Fibroblast of lung (primary cell): ENCODE measurements at regions not wholly inside any gene's neighbourhood (a gene's known extent, or its start where the extent isn't known, plus 50 kb on each side); places are given as distances from the start of the nearest gene placed in this dataset.

Source experiments
- DNase-seq, 2 donors: peaks; one replicate each; pipeline versions ENCODE4 v3.0.0 to v3.0.0-alpha.2; 2010; ENCODE audit warnings: low read depth in 2 of 2
- H2AFZ ChIP-seq: 2 replicates; pipeline ENCODE4 v1.5.1; 2012; ENCODE audit warnings: low read length, control low read depth, inconsistent platforms
- H3K27ac ChIP-seq: 2 replicates; pipeline ENCODE4 v1.5.1; 2011; ENCODE audit warnings: low read length, control low read depth; ENCODE audit not compliant: insufficient read depth
- H3K27me3 ChIP-seq: 2 replicates; pipeline ENCODE4 v1.5.1; 2011; ENCODE audit warnings: mild to moderate bottlenecking, low read length; ENCODE audit not compliant: control insufficient read depth, insufficient read depth
- H3K36me3 ChIP-seq: 2 replicates; pipeline ENCODE4 v1.5.1; 2011; ENCODE audit warnings: low read length; ENCODE audit not compliant: control insufficient read depth, insufficient read depth
- H3K4me1 ChIP-seq: 2 replicates; pipeline ENCODE4 v1.5.1; 2011; ENCODE audit warnings: low read length; ENCODE audit not compliant: control insufficient read depth, insufficient read depth; ENCODE audit errors: extremely low read depth
- H3K4me2 ChIP-seq: 2 replicates; pipeline ENCODE4 v1.5.1; 2011; ENCODE audit warnings: low read length, control low read depth; ENCODE audit not compliant: insufficient read depth; ENCODE audit errors: extremely low read depth
- H3K4me3 ChIP-seq, 4 experiments: fragments of 200-600 bp in 1 of 4; sonication (generic) in 1 of 4; replicated peaks in 1 of 4; 2 replicates each; pipeline ENCODE4 v1.5.1; 2011 to 2016; ENCODE audit warnings: low read length in 4 of 4, low read depth in 3 of 4, mild to moderate bottlenecking in 3 of 4, control low read depth in 2 of 4, inconsistent platforms in 1 of 4, mixed read lengths in 1 of 4; ENCODE audit not compliant: insufficient read depth in 1 of 4; ENCODE audit errors: control extremely low read depth in 1 of 4
- H3K79me2 ChIP-seq: 2 replicates; pipeline ENCODE4 v1.5.1; 2012; ENCODE audit warnings: mild to moderate bottlenecking, low read length, inconsistent platforms; ENCODE audit not compliant: control insufficient read depth, insufficient read depth
- H3K9ac ChIP-seq: 2 replicates; pipeline ENCODE4 v1.5.1; 2011; ENCODE audit warnings: mild to moderate bottlenecking, low read length, control low read depth; ENCODE audit not compliant: insufficient read depth
- H3K9me3 ChIP-seq: 2 replicates; pipeline ENCODE4 v1.5.1; 2012; ENCODE audit warnings: low read depth, low read length; ENCODE audit not compliant: control insufficient read depth, insufficient read depth
- H4K20me1 ChIP-seq: 2 replicates; pipeline ENCODE4 v1.5.1; 2011; ENCODE audit warnings: low read length; ENCODE audit not compliant: control insufficient read depth, insufficient read depth; ENCODE audit errors: extremely low read depth
- CTCF ChIP-seq, 2 donors: IDR thresholded peaks in 1 of 2; conservative IDR thresholded peaks in 1 of 2; 1 replicate in 1 of 2; 2 replicates in 1 of 2; pipeline ENCODE4 v1.5.1; 2011 to 2012; ENCODE audit warnings: low read length in 2 of 2, control low read depth in 1 of 2, inconsistent platforms in 1 of 2, low read depth in 1 of 2, mild to moderate bottlenecking in 1 of 2
- EZH2 ChIP-seq: IDR thresholded peaks from 2 replicates; pipeline ENCODE4 v1.5.1; 2012; ENCODE audit warnings: low read length, control low read depth, mild to moderate bottlenecking; ENCODE audit errors: missing control alignments

GRCh38 chr10:121240011-121240410, 358.2 kb downstream of the FGFR2 start:
- Histone ChIP-seq H3K27ac (no peak overlapping the region), H3K9me3 (no peaks in the 10 kb centered on the region), H3K9ac (no peak overlapping the region), H2AFZ (no peak overlapping the region), H3K36me3 (no peaks in the 10 kb centered on the region), H4K20me1 (no peaks in the 10 kb centered on the region), H3K4me2 (no peak overlapping the region), H3K4me1 (no peaks in the 10 kb centered on the region), H3K4me3 (no peak overlapping the region), H3K27me3 (no peaks in the 10 kb centered on the region), H3K79me2 (no peaks in the 10 kb centered on the region)
- TF ChIP-seq CTCF (conservative IDR thresholded peaks at IDR 0.05 in 1 of 2, IDR thresholded peaks at IDR 0.05 in 1 of 2; ENCODE audit: low read depth in 1 of 2, low read length in 2 of 2) (no peak), EZH2 (no peak)
- DNase-seq: no peak

- Histone ChIP-seq H3K27me3 (no peaks in the 10 kb centered on the region), H3K9ac (no peak overlapping the region), H3K79me2 (no peaks in the 10 kb centered on the region), H2AFZ (no peak overlapping the region), H3K27ac (no peak overlapping the region), H4K20me1 (no peaks in the 10 kb centered on the region), H3K4me2 (no peak overlapping the region), H3K4me3 (no peak overlapping the region), H3K36me3 (no peaks in the 10 kb centered on the region), H3K4me1 (no peaks in the 10 kb centered on the region), H3K9me3 (no peaks in the 10 kb centered on the region)
- TF ChIP-seq CTCF (conservative IDR thresholded peaks at IDR 0.05 in 1 of 2, IDR thresholded peaks at IDR 0.05 in 1 of 2; ENCODE audit: low read depth in 1 of 2, low read length in 2 of 2) (no peak), EZH2 (no peak)
- no peak for DNase-seq
Measured at GRCh38 chr10:121240556-121240955, 357.7 kb downstream of the FGFR2 start.

GRCh38 chr10:121241337-121241736, 356.9 kb downstream of the FGFR2 start:
- no peak overlapping the region for H3K4me3 ChIP-seq
- H3K4me2 ChIP-seq: no peak overlapping the region
- TF ChIP-seq EZH2 (no peak), CTCF (conservative IDR thresholded peaks at IDR 0.05 in 1 of 2, IDR thresholded peaks at IDR 0.05 in 1 of 2; ENCODE audit: low read depth in 1 of 2, low read length in 2 of 2) (no peak)
- no peaks in the 10 kb centered on the region for H3K79me2 ChIP-seq
- no peaks in the 10 kb centered on the region for H3K9me3 ChIP-seq
- no peaks in the 10 kb centered on the region for H4K20me1 ChIP-seq
- no peaks in the 10 kb centered on the region for H3K4me1 ChIP-seq
- H3K9ac ChIP-seq: no peak overlapping the region
- DNase-seq: no peak
- H3K36me3 ChIP-seq: no peaks in the 10 kb centered on the region
- H3K27ac ChIP-seq: no peak overlapping the region
- H2AFZ ChIP-seq: no peak overlapping the region
- no peaks in the 10 kb centered on the region for H3K27me3 ChIP-seq
